Parathyroid adenoma (tissue), 2 donors: ENCODE measurements at regions not wholly inside any gene's neighbourhood (a gene's known extent, or its start where the extent isn't known, plus 50 kb on each side); places are given as distances from the start of the nearest gene placed in this dataset.

Experiments
- H2AFZ ChIP-seq: fragments of 300-600 bp; sonication (generic); one replicate; pipeline ENCODE4 v1.7.0; 2017; ENCODE audit warnings: antibody characterized with exemption, mild to moderate bottlenecking
- H3K27ac ChIP-seq: fragments of 300-600 bp; sonication (generic); one replicate; pipeline ENCODE4 v1.7.0; 2017
- H3K27me3 ChIP-seq: fragments of 300-600 bp; sonication (generic); one replicate; pipeline ENCODE4 v1.7.0; 2017; ENCODE audit warnings: low read length; ENCODE audit not compliant: control insufficient read depth, insufficient read depth
- H3K36me3 ChIP-seq: fragments of 300-600 bp; sonication (generic); one replicate; pipeline ENCODE4 v1.7.0; 2017; ENCODE audit warnings: low read length; ENCODE audit not compliant: control insufficient read depth, insufficient read depth
- H3K4me1 ChIP-seq: fragments of 300-600 bp; sonication (generic); one replicate; pipeline ENCODE4 v1.7.0; 2017; ENCODE audit warnings: control low read depth
- H3K4me2 ChIP-seq: fragments of 300-600 bp; sonication (generic); one replicate; pipeline ENCODE4 v1.7.0; 2017; ENCODE audit warnings: low read length
- H3K4me3 ChIP-seq: fragments of 300-600 bp; sonication (generic); one replicate; pipeline ENCODE4 v1.7.0; 2017; ENCODE audit warnings: low read depth, low read length
- H3K79me2 ChIP-seq: fragments of 300-600 bp; sonication (generic); one replicate; pipeline ENCODE4 v1.7.0; 2017; ENCODE audit warnings: control low read depth
- H3K9ac ChIP-seq: fragments of 300-600 bp; sonication (generic); one replicate; pipeline ENCODE4 v1.7.0; 2017; ENCODE audit warnings: mild to moderate bottlenecking
- H3K9me3 ChIP-seq: fragments of 300-600 bp; sonication (generic); one replicate; pipeline ENCODE4 v1.7.0; 2017; ENCODE audit warnings: low read length; ENCODE audit not compliant: control insufficient read depth
- CTCF ChIP-seq: fragments of 300-600 bp; sonication (generic); IDR thresholded peaks from one replicate; pipeline ENCODE4 v1.7.0; 2017; ENCODE audit warnings: antibody characterized with exemption, mild to moderate bottlenecking
- donor health status: primary hyperparathyroidism.

GRCh38 chr1:22344851-22345560 is 106.6 kb upstream of the ZBTB40 start:
- no peak for TF ChIP-seq CTCF
- Histone ChIP-seq H3K4me2 (no peak overlapping the region), H2AFZ (no peak overlapping the region), H3K4me1 (no peaks in the 10 kb centered on the region), H3K27me3 (no peaks in the 10 kb centered on the region), H3K36me3 (no peaks in the 10 kb centered on the region), H3K79me2 (no peaks in the 10 kb centered on the region), H3K9me3 (no peaks in the 10 kb centered on the region), H3K9ac (no peak overlapping the region), H3K4me3 (no peak overlapping the region), H3K27ac (no peak overlapping the region)

GRCh38 chr1:22347854-22348760 is 103.5 kb upstream of the ZBTB40 start:
- H3K4me3 ChIP-seq = no peak overlapping the region
- H3K9ac ChIP-seq = no peak overlapping the region
- no peaks in the 10 kb centered on the region for H3K36me3 ChIP-seq
- no peak for TF ChIP-seq CTCF
- H3K4me2 ChIP-seq = no peak overlapping the region
- H3K4me1 ChIP-seq = no peaks in the 10 kb centered on the region
- H3K79me2 ChIP-seq = no peaks in the 10 kb centered on the region
- no peak overlapping the region for H2AFZ ChIP-seq
- H3K27me3 ChIP-seq = no peaks in the 10 kb centered on the region
- no peaks in the 10 kb centered on the region for H3K9me3 ChIP-seq
- no peak overlapping the region for H3K27ac ChIP-seq

- no peak for TF ChIP-seq CTCF
- Histone ChIP-seq H3K4me3 (no peak overlapping the region), H3K4me2 (no peak overlapping the region), H3K27ac (no peak overlapping the region), H3K4me1 (no peaks in the 10 kb centered on the region), H3K79me2 (no peaks in the 10 kb centered on the region), H3K9me3 (no peaks in the 10 kb centered on the region), H3K36me3 (no peaks in the 10 kb centered on the region), H2AFZ (no peak overlapping the region), H3K9ac (no peak overlapping the region), H3K27me3 (no peaks in the 10 kb centered on the region)
Observed at GRCh38 chr1:22349362-22350043, 102.1 kb upstream of the ZBTB40 start.

- Histone ChIP-seq H3K79me2 (no peaks in the 10 kb centered on the region), H3K27ac (no peak overlapping the region), H3K27me3 (no peaks in the 10 kb centered on the region), H3K4me2 (no peak overlapping the region), H3K36me3 (no peaks in the 10 kb centered on the region), H3K4me3 (no peak overlapping the region), H2AFZ (no peak overlapping the region), H3K9ac (no peak overlapping the region), H3K4me1 (no peaks in the 10 kb centered on the region), H3K9me3 (no peaks in the 10 kb centered on the region)
- TF ChIP-seq CTCF = no peak
Observed at GRCh38 chr1:22350171-22350923, 101.3 kb upstream of the ZBTB40 start.
